Osteocyte (in vitro differentiated cells): ENCODE measurements at regions not wholly inside any gene's neighbourhood (a gene's known extent, or its start where the extent isn't known, plus 50 kb on each side); places are given as distances from the start of the nearest gene placed in this dataset.

Experiments used
- DNase-seq: peaks from one replicate; pipeline ENCODE4 v3.0.0; 2021; ENCODE audit warnings: mixed read lengths; ENCODE audit not compliant: unreplicated experiment; ENCODE audit errors: extremely low spot score
- H3K27ac Mint-ChIP-seq: one replicate; pipeline ENCODE4 v1.8.0; 2021; ENCODE audit warnings: mild to moderate bottlenecking, mixed read lengths; ENCODE audit not compliant: unreplicated experiment
- H3K27me3 Mint-ChIP-seq: one replicate; pipeline ENCODE4 v1.8.0; 2021; ENCODE audit warnings: mixed read lengths; ENCODE audit not compliant: unreplicated experiment
- H3K36me3 Mint-ChIP-seq: one replicate; pipeline ENCODE4 v1.8.0; 2021; ENCODE audit warnings: mixed read lengths; ENCODE audit not compliant: unreplicated experiment
- H3K4me1 Mint-ChIP-seq: one replicate; pipeline ENCODE4 v1.8.0; 2021; ENCODE audit warnings: mixed read lengths; ENCODE audit not compliant: unreplicated experiment
- H3K4me3 Mint-ChIP-seq: one replicate; pipeline ENCODE4 v1.8.0; 2021; ENCODE audit warnings: mild to moderate bottlenecking, moderate library complexity, mixed read lengths; ENCODE audit not compliant: unreplicated experiment
- H3K9me3 Mint-ChIP-seq: one replicate; pipeline ENCODE4 v1.8.0; 2021; ENCODE audit warnings: mixed read lengths; ENCODE audit not compliant: unreplicated experiment
- TF ChIP-seq, protein P1 (sequence below): fragments of 200-600 bp; sonication (generic); IDR thresholded peaks from 2 replicates; pipeline ENCODE4 v1.5.0; 2021; ENCODE audit warnings: antibody characterized with exemption, mild to moderate bottlenecking, moderate library complexity

DNA sequence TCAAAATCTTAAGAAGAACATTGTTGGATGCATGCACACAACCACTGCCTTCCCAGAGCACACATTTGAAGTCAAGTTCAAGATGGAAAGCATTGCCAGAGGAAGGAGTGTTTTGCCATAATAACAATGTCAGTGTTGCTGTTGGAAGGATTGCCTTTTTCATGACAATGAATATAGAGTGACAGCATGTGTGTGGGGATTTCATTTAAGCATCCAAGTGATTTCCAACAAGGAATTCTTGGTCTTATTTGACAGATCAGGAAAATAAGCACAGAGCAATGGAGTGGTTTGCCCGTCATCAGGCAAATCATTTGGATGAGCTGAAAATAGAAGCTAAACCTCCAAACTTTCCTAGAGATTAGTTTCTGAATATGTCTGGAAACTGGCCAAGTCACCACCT lies 140.0 kb upstream of the RAI14 start:
- Mint-ChIP-seq H3K9me3 (no peaks in the 10 kb centered on the region), H3K36me3 (no peaks in the 10 kb centered on the region), H3K27ac (no peak overlapping the region), H3K27me3 (no peaks in the 10 kb centered on the region), H3K4me1 (peaks cover 14% of the 10 kb centered on the region), H3K4me3 (no peak overlapping the region)
- no peak for DNase-seq
- TF ChIP-seq, protein P1, sequence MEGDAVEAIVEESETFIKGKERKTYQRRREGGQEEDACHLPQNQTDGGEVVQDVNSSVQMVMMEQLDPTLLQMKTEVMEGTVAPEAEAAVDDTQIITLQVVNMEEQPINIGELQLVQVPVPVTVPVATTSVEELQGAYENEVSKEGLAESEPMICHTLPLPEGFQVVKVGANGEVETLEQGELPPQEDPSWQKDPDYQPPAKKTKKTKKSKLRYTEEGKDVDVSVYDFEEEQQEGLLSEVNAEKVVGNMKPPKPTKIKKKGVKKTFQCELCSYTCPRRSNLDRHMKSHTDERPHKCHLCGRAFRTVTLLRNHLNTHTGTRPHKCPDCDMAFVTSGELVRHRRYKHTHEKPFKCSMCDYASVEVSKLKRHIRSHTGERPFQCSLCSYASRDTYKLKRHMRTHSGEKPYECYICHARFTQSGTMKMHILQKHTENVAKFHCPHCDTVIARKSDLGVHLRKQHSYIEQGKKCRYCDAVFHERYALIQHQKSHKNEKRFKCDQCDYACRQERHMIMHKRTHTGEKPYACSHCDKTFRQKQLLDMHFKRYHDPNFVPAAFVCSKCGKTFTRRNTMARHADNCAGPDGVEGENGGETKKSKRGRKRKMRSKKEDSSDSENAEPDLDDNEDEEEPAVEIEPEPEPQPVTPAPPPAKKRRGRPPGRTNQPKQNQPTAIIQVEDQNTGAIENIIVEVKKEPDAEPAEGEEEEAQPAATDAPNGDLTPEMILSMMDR, result no peak

GRCh38 chr5:34516686-34517085 lies 139.4 kb upstream of the RAI14 start:
- Mint-ChIP-seq H3K4me3 (no peak overlapping the region), H3K9me3 (no peaks in the 10 kb centered on the region), H3K36me3 (no peaks in the 10 kb centered on the region), H3K27ac (no peak overlapping the region), H3K4me1 (peaks cover 9% of the 10 kb centered on the region), H3K27me3 (no peaks in the 10 kb centered on the region)
- TF ChIP-seq, protein P1, result no peak
- no peak for DNase-seq

DNA sequence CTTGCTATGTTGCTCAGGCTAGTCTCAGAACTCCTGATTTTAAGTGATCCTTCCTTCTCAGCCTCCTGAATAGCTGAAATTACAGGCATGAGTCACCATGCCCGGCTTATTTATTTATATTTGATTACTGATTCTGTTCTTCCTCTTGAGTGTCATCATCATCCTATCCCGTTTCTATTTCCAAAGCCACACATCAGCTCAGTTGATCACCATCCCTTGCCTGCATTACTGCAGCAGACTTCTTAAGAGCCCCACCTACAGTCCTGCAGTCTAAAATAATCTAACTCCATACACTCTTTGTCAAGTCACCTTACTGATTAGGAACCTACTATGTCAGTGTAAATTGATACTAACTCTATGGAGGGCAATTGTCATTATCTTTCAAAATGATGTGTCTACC lies 138.9 kb upstream of the RAI14 start:
- Mint-ChIP-seq H3K27me3 (no peaks in the 10 kb centered on the region), H3K27ac (no peak overlapping the region), H3K4me3 (no peak overlapping the region), H3K4me1 (peaks cover 3% of the 10 kb centered on the region), H3K36me3 (no peaks in the 10 kb centered on the region), H3K9me3 (no peaks in the 10 kb centered on the region)
- TF ChIP-seq, protein P1, result no peak
- DNase-seq, result no peak

DNA sequence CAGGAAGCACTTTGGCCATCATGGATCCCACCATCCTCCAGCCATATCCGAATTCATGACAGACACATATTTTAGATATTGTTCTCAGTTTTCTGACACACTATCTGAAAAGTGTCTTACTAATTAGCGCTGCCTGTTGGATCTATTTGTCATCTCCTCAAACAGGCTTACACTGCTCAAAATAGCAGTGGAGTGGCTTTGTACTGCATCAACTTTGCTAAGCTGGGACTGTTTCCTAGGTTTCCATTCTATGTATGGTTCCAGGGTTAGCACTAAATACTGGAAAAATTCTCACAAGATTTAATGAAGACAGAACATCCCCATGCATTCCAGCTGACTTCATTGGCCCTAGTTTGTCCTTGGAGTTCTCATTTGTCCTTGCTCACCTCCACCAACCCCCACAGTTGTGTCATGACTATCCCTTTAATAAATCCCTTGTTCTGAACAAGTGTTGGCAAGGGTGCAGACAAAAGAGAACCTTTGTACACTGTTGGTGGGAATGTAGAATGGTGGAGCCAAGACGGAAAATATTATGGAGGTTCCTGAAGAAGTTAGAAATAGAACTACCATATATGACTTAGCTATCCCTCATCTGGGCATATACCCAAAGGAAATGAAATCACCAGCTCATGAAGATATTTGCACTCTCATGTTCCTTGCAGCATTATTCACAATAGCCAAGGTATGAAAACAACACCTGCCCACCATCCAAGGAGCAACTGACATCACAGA lies 136.5 kb upstream of the RAI14 start:
- no peak overlapping the region for H3K4me3 Mint-ChIP-seq
- no peaks in the 10 kb centered on the region for H3K36me3 Mint-ChIP-seq
- peaks cover 25% of the 10 kb centered on the region for H3K4me1 Mint-ChIP-seq
- DNase-seq, result no peak
- TF ChIP-seq, protein P1, result no peak
- no peaks in the 10 kb centered on the region for H3K27me3 Mint-ChIP-seq
- H3K9me3 Mint-ChIP-seq, result no peaks in the 10 kb centered on the region
- no peak overlapping the region for H3K27ac Mint-ChIP-seq

GRCh38 chr5:34521628-34522290 lies 134.4 kb upstream of the RAI14 start:
- Mint-ChIP-seq H3K27me3 (no peaks in the 10 kb centered on the region), H3K36me3 (no peaks in the 10 kb centered on the region), H3K4me3 (no peak overlapping the region), H3K9me3 (no peaks in the 10 kb centered on the region), H3K4me1 (peaks cover 25% of the 10 kb centered on the region), H3K27ac (no peak overlapping the region)
- TF ChIP-seq, protein P1, result no peak
- no peak for DNase-seq
